Fibroblast of skin of left quadriceps (primary cell): ENCODE measurements at regions not wholly inside any gene's neighbourhood (a gene's known extent, or its start where the extent isn't known, plus 50 kb on each side); places are given as distances from the start of the nearest gene placed in this dataset.

Experiments
- DNase-seq, 2 experiments: peaks; one replicate each; pipeline ENCODE4 v3.0.0-alpha.2; 2013; ENCODE audit warnings: low read depth in 2 of 2

GRCh38 chr13:74871369-74872070 is 610.4 kb downstream of the TBC1D4 start:
- DNase-seq, result peak; percentile 86 to 88

DNA sequence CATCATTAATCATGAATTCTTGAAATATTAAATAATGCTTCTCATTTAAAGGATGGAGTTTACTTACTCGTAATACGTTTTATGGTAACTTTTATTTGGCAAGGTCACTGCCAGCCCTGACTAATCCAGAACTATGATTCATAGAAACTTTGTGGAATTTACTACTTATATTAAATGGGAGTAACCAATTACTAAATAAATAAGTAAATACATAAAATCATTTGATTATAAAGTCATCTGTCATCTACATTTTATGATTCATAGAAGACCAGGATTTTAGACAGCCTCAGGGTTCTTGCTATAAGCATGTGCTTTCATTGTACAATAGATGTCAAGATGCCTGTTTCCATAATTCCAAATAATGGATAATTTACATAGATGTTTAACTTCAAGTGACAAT is 611.1 kb downstream of the TBC1D4 start:
- no peak for DNase-seq

DNA sequence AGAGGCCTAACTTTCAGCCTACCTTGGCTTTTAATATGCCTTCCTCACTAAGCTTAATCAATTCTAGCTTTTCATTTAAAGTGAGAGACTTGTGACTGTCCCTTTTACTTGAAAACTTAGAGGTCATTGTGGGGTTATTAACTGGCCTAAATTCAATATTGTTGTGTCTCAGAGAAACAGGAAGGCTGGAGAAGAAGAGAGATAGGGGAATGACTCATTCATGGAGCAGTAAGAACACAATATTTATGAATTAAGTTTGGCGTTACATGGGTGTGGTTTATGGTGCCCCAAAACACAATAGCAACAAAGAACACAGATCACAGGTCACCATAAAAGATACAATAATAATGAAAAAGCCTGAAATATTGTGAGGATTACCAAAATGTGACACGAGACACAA is 612.1 kb downstream of the TBC1D4 start:
- DNase-seq, result no peak

GRCh38 chr13:74868049-74868448 is 613.9 kb downstream of the TBC1D4 start:
- peak; percentile 58 to 66 for DNase-seq

DNA sequence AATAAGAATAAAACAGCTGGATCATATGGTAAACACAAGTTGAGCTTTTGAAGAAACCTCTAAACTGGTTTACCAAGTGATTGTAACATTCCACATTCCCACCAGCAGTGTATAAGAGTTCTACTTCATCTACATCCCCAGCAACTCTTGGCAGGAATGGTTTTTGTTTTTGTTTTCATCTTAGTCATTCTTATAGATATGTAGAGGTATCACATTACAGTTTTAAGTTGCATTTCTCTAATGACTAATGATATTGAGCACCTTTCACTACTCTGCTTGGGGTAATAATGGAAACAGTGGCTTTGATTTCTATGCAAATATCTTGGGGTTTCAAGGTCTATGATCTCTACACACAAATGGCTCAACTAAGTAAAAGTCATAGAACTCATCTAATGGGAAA is 614.5 kb downstream of the TBC1D4 start:
- no peak for DNase-seq

- no peak for DNase-seq
Observed at GRCh38 chr13:74866101-74866500, 615.9 kb downstream of the TBC1D4 start.

DNA sequence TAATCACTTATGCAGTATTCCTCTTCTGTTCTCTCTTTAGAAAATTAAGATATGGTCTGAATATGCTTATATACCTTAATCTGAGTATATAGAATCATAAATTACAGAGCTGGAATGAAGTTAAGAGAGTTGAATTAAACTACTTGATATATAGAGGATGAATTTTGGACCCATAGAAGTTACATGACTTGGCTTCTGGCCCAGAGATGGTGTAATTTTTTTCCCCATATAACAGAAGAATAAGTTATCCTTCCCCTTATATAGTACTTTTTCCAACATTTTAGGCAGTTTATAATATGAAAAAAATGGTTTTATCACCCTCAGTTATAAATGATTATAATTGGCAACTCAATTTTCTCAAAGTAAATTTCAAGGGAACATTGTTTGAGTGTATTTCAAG is 616.3 kb downstream of the TBC1D4 start:
- DNase-seq, result no peak

- DNase-seq, result no peak
Observed at GRCh38 chr13:74860789-74861188, 621.2 kb downstream of the TBC1D4 start.

DNA sequence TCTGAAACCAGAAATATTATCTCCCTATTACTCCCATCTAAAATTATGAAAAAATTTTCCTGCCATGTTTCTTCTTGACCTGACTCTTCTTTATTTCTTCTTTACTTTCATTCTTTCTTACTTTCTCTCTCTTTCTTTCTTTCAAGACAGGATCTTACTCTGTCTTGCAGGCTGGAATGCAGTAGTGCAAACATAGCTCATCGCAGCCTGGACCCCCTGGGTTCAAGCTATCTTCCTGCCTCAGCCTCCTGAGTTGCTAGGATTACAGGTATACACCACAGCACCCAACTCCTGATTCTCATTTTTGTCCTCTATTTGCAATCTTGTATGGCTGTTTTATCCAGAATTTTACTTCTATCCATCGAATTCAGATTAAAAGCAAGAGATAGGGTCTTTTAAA is 631.1 kb downstream of the TBC1D4 start:
- no peak for DNase-seq

- no peak for DNase-seq
Observed at GRCh38 chr13:74847966-74848365, 634.0 kb downstream of the TBC1D4 start.

DNA sequence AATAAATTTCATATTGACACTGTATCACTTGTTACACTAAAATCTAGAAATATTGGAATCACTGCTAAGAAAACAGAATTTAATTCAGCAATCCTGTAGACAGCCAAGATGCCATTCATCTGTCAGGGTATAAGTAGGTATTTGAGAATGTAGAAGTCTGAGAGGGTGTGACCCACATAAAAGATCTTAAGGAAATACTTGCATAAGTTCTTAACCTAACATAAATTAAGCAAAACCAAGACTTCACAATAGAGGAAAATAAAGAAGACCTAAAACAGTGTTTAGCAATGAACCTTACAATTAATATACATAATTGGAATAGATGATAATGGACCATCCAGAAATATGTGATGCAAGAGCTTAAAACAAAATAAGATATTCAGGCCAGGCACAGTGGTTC is 636.2 kb downstream of the TBC1D4 start:
- DNase-seq, result no peak

DNA sequence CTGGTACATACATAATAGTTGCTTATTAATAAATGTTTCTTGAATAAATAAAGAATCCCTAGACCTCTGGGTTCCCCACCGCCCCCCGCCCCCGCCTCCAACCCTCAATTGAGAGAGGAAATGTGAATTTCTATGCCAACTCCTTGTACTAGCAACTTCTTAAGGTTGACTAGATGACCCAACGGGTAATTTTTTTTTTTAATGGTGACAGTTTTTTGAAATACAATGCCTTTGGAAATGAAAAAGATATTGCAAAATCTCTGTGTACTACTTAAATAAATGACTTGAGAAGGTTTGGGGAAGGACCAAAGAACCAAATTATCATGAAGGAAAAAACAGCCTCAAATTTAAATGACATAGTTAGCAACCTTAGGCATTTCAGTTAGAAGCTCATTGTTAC is 640.3 kb downstream of the TBC1D4 start:
- no peak for DNase-seq

DNA sequence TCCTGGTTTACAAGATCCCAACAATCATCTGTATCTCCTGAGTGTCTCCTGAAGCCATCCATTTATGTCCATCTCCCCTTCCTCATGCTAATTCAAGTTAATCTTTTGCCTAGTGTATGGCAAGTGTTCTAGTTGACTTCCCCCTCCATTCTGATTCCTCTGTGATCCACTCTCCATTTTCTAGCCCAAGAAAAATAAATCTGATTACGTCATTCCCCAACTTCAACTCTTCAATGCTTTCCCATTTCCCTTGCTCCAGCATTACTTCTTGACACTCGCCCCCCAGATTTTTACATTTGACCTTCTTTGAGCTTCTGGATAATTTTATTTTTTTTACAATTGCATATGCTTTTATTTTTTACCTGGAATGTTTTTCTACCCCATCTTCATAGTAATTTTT is 640.8 kb downstream of the TBC1D4 start:
- DNase-seq, result no peak

DNA sequence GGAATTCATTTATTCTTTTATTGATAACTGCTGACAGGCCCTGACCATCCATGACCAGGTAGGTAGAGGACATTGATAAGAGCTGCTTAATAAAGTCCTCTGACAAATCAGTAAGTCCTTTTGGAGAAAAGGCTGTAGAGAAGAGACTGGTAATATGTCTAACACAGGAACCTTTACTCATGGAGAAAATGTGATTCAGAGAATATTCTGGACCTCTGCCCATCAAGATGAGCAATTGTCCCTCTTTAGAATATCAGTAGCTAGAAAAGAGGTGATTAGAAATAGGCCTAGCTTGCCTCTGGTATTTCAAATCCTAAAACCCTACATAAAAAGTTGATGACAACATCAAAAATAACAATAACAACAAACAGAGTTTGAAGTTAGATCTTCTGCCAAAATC is 642.3 kb downstream of the TBC1D4 start:
- DNase-seq, result peak in 1 of 2 experiments; percentile 16

GRCh38 chr13:74838096-74838495 is 643.9 kb downstream of the TBC1D4 start:
- no peak for DNase-seq

GRCh38 chr13:74836628-74837027 is 645.3 kb downstream of the TBC1D4 start:
- no peak for DNase-seq

GRCh38 chr13:74835579-74835978 is 646.4 kb downstream of the TBC1D4 start:
- DNase-seq, result no peak

GRCh38 chr13:74825938-74826246 is 656.1 kb downstream of the TBC1D4 start:
- DNase-seq, result no peak

- peak; percentile 74 to 80 for DNase-seq
Observed at GRCh38 chr13:74825152-74825937, 656.6 kb downstream of the TBC1D4 start.

DNA sequence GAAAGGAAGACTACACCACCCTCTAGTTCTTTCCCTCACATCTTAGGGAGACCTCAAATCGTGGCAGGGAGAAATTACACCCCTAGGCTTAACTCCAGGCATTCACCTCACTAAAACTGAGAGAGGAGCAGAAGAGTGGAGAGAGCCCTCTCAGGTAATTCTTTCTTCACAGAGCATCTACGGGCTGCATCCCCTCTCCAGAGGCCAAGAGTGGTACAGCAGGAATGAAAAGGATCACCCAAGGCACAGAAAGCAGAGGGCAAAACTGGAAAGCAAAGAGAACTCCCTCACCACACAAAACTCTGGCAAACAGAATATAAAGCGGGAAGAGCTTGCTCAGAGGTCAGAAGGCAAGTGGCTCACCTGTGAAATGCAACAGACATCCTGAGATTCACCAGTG is 661.2 kb downstream of the TBC1D4 start:
- no peak for DNase-seq

GRCh38 chr13:74819549-74819948 is 662.4 kb downstream of the TBC1D4 start:
- no peak for DNase-seq

DNA sequence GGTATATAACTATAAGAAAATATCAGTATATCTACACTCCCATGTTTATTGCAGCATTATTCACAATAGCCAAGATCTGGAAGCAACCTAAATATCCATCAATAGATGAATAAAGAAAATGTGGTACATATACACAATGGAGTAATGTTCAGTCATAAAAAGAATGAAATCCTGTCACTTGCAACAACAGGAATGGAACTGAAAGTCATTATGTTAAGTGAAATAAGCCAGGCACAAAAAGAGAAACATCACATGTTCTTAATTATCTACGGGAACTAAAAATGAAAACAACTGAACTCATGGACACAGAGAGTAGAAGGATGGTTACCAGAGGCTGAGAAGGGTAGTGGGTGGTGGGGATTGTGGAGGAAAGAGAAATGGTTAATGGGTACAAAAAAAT is 665.2 kb downstream of the TBC1D4 start:
- DNase-seq, result no peak

DNA sequence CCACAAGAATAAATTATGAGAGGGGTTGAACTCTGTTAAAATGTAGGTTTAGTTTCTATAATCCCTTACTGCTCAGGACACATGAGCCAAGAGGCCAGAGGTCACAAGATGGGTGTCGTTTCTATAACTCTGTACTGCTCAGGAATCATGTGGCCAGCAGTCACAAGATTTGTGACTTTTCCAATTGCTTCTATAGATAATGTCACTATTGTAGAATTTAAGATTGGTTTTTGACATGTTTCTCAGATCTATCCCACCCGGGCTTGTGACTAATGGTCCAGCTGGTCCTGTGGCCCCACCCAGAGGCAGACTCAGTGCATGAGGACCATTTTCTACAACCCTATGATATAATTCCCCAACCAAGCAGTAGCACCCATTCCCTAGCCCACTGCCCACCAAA is 662.0 kb upstream of the KLF12 start:
- DNase-seq, result no peak

GRCh38 chr13:74795526-74795925 is 661.3 kb upstream of the KLF12 start:
- no peak for DNase-seq
